GM18520 (cell line): ENCODE measurements at regions not wholly inside any gene's neighbourhood (a gene's known extent, or its start where the extent isn't known, plus 50 kb on each side); places are given as distances from the start of the nearest gene placed in this dataset.
"Not testable (repeated sequence)": the region's sequence is repeated elsewhere in the genome, so short reads cannot be mapped to it uniquely, and the experiment has no call there.

Experiments
- ATAC-seq: cut with Tn5 transposase; IDR thresholded peaks from one replicate; pipeline ENCODE4 v1.9.1; 2021; ENCODE audit not compliant: unreplicated experiment

- no peak for ATAC-seq
Observed at GRCh38 chr9:103068753-103069152, 73.6 kb downstream of the CYLC2 start.

GRCh38 chr9:103078581-103078980 is 83.4 kb downstream of the CYLC2 start:
- ATAC-seq = no peak

GRCh38 chr9:103082494-103082893 is 87.4 kb downstream of the CYLC2 start:
- ATAC-seq = no peak

GRCh38 chr9:103089357-103089756 is 94.2 kb downstream of the CYLC2 start:
- ATAC-seq = no peak

- no peak for ATAC-seq
Observed at GRCh38 chr9:103104101-103104500, 109.0 kb downstream of the CYLC2 start.

- ATAC-seq = no peak
Observed at GRCh38 chr9:103116246-103116645, 121.1 kb downstream of the CYLC2 start.

GRCh38 chr9:103126494-103126893 is 131.4 kb downstream of the CYLC2 start:
- no peak for ATAC-seq

GRCh38 chr9:103139891-103140290 is 144.8 kb downstream of the CYLC2 start:
- no peak for ATAC-seq

- ATAC-seq = no peak
Observed at GRCh38 chr9:103152473-103152872, 157.3 kb downstream of the CYLC2 start.

GRCh38 chr9:103167530-103167929 is 172.4 kb downstream of the CYLC2 start:
- no peak for ATAC-seq

- no peak for ATAC-seq
Observed at GRCh38 chr9:103168254-103168653, 173.1 kb downstream of the CYLC2 start.

GRCh38 chr9:103169798-103170197 is 174.7 kb downstream of the CYLC2 start:
- no peak for ATAC-seq

GRCh38 chr9:103183701-103184171 is 188.6 kb downstream of the CYLC2 start:
- no peak for ATAC-seq

GRCh38 chr9:103186959-103187358 is 191.8 kb downstream of the CYLC2 start:
- no peak for ATAC-seq

GRCh38 chr9:103188781-103189350 is 193.7 kb downstream of the CYLC2 start:
- no peak for ATAC-seq

- ATAC-seq = no peak
Observed at GRCh38 chr9:103193992-103194391, 198.9 kb downstream of the CYLC2 start.

GRCh38 chr9:103203172-103203571 is 208.0 kb downstream of the CYLC2 start:
- ATAC-seq = no peak

GRCh38 chr9:103205881-103206585 is 210.9 kb downstream of the CYLC2 start:
- not testable (repeated sequence) for ATAC-seq

- ATAC-seq = no peak
Observed at GRCh38 chr9:103210607-103211006, 215.5 kb downstream of the CYLC2 start.

GRCh38 chr9:103215197-103215596 is 220.1 kb downstream of the CYLC2 start:
- no peak for ATAC-seq

GRCh38 chr9:103225702-103226646 is 230.8 kb downstream of the CYLC2 start:
- no peak for ATAC-seq

GRCh38 chr9:103226647-103227013 is 231.5 kb downstream of the CYLC2 start:
- no peak for ATAC-seq
